Vagina (tissue), 2 donors: ENCODE measurements at regions not wholly inside any gene's neighbourhood (a gene's known extent, or its start where the extent isn't known, plus 50 kb on each side); places are given as distances from the start of the nearest gene placed in this dataset.

Experiments
- CTCF ChIP-seq, 3 experiments: fragments of 450-650 bp in 2 of 3; fragments of 200-600 bp in 1 of 3; sonication (generic) in 1 of 3; IDR thresholded peaks; one replicate each; pipeline ENCODE4 v1.5.1; 2017 to 2019; ENCODE audit warnings: antibody characterized with exemption in 3 of 3, mild to moderate bottlenecking in 2 of 3, moderate library complexity in 2 of 3
- POLR2A ChIP-seq, 2 donors: fragments of 450-650 bp; IDR thresholded peaks; one replicate each; pipeline ENCODE4 v1.6.1; 2017; ENCODE audit warnings: antibody characterized with exemption in 2 of 2, mild to moderate bottlenecking in 2 of 2, moderate library complexity in 2 of 2
- POLR2AphosphoS5 ChIP-seq, 2 donors: sonication (generic); formaldehyde crosslinking; IDR thresholded peaks; one replicate each; pipeline ENCODE4 v1.9.0; 2017; ENCODE audit warnings: antibody characterized with exemption in 2 of 2, mild to moderate bottlenecking in 2 of 2, low read depth in 1 of 2; ENCODE audit not compliant: insufficient read depth in 1 of 2

GRCh38 chrX:39716401-39716800 lies 381.4 kb downstream of the BCOR start:
- TF ChIP-seq POLR2AphosphoS5 (IDR thresholded peaks at IDR 0.05; ENCODE audit: insufficient read depth in 1 of 2, low read depth in 1 of 2) (no peak), POLR2A (IDR thresholded peaks at IDR 0.05) (no peak), CTCF (IDR thresholded peaks at IDR 0.05) (no peak)
